Endothelial cell of umbilical vein (primary cell): ENCODE measurements at regions not wholly inside any gene's neighbourhood (a gene's known extent, or its start where the extent isn't known, plus 50 kb on each side); places are given as distances from the start of the nearest gene placed in this dataset.

Experiments
- BruUV-seq: library from RNA; stranded (reverse); fragments of 400-500 nt; replicated peaks from 2 replicates; lab custom pipeline; 2021; lab: Mats Ljungman, UMichigan
- CTCF ChIA-PET: fragments of 300-600, 350-600 bp; sonication (Branson Sonifier 250); formaldehyde crosslinking; loops from one replicate; lab custom pipeline; 2021; ENCODE audit warnings: antibody characterized with exemption, inconsistent platforms; lab: Charles Lee
- POLR2A ChIA-PET: fragments of 300-600, 350-600 bp; sonication (Branson Sonifier 250); formaldehyde crosslinking; loops from one replicate; lab custom pipeline; 2021; ENCODE audit warnings: antibody characterized with exemption, inconsistent platforms; lab: Charles Lee
- DNase-seq: peaks from one replicate; pipeline ENCODE4 v3.0.0-alpha.2; 2011; ENCODE audit warnings: low read depth, low spot score
- FAIRE-seq: peaks from 2 replicates; lab custom pipeline; 2011; peaks lifted over from hg19 to GRCh38; lab: Jason Lieb, UNC
- H2AFZ ChIP-seq: 2 replicates; pipeline ENCODE4 v1.6.0; 2012; ENCODE audit warnings: low read depth, low read length, control low read depth, inconsistent platforms
- H3K27ac ChIP-seq: 2 replicates; pipeline ENCODE4 v1.5.1; 2011; ENCODE audit warnings: low read depth, mild to moderate bottlenecking, control low read depth, low read length, moderate library complexity; ENCODE audit not compliant: insufficient read depth
- H3K27me3 ChIP-seq, 2 experiments: 2 replicates each; pipeline versions ENCODE4 v1.6.0 to v1.6.1; 2011; ENCODE audit warnings: low read length in 2 of 2, mixed read lengths in 1 of 2; ENCODE audit not compliant: control insufficient read depth in 2 of 2, insufficient read depth in 2 of 2
- H3K36me3 ChIP-seq, 2 experiments: 2 replicates in 1 of 2; 3 replicates in 1 of 2; pipeline ENCODE4 v1.5.1; 2011; ENCODE audit warnings: low read length in 2 of 2, mild to moderate bottlenecking in 1 of 2, moderate library complexity in 1 of 2; ENCODE audit not compliant: control insufficient read depth in 2 of 2, insufficient read depth in 2 of 2; ENCODE audit errors: extremely low read depth in 1 of 2
- H3K4me1 ChIP-seq: 3 replicates; pipeline ENCODE4 v1.5.1; 2011; ENCODE audit warnings: mild to moderate bottlenecking, low read length; ENCODE audit not compliant: control insufficient read depth, insufficient read depth; ENCODE audit errors: extremely low read depth
- H3K4me2 ChIP-seq: 2 replicates; pipeline ENCODE4 v1.6.1; 2011; ENCODE audit warnings: low read length, control low read depth, mixed read lengths; ENCODE audit not compliant: insufficient read depth
- H3K4me3 ChIP-seq, 3 experiments: fragments of 200-600 bp in 1 of 3; sonication (generic), shearing (Covaris generic) in 1 of 3; replicated peaks in 1 of 3; 2 replicates each; pipeline ENCODE4 v1.5.1; 2011 to 2016; ENCODE audit warnings: control low read depth in 3 of 3, low read length in 3 of 3, mild to moderate bottlenecking in 2 of 3, inconsistent platforms in 1 of 3, low read depth in 1 of 3, moderate library complexity in 1 of 3; ENCODE audit not compliant: insufficient read depth in 1 of 3
- H3K79me2 ChIP-seq: 2 replicates; pipeline ENCODE4 v1.6.0; 2012; ENCODE audit warnings: low read length, inconsistent platforms; ENCODE audit not compliant: control insufficient read depth, insufficient read depth
- H3K9ac ChIP-seq: replicated peaks from 2 replicates; pipeline ENCODE3; 2011; ENCODE audit warnings: low read length, control low read depth; ENCODE audit not compliant: insufficient read depth; ENCODE audit errors: extremely low read depth
- H3K9me1 ChIP-seq: replicated peaks from 3 replicates; pipeline ENCODE4 v1.6.0; 2011; ENCODE audit warnings: mild to moderate bottlenecking, low read length; ENCODE audit not compliant: control insufficient read depth, insufficient read depth; ENCODE audit errors: extremely low read depth
- H3K9me3 ChIP-seq: replicated peaks from 2 replicates; pipeline ENCODE4 v1.5.1; 2012; ENCODE audit warnings: low read length, inconsistent platforms; ENCODE audit not compliant: control insufficient read depth, insufficient read depth
- H4K20me1 ChIP-seq: replicated peaks from 2 replicates; pipeline ENCODE3; 2011; ENCODE audit warnings: mild to moderate bottlenecking, low read length; ENCODE audit not compliant: control insufficient read depth, insufficient read depth; ENCODE audit errors: extremely low read depth
- EZH2 ChIP-seq: IDR thresholded peaks from 2 replicates; pipeline ENCODE4 v1.6.1; 2012; ENCODE audit warnings: borderline replicate concordance, low read depth, mild to moderate bottlenecking, moderate library complexity, low read length, inconsistent platforms; ENCODE audit not compliant: severe bottlenecking
- FOS ChIP-seq: IDR thresholded peaks from 2 replicates; pipeline ENCODE4 v1.6.1; 2011; ENCODE audit warnings: mild to moderate bottlenecking, low read length, moderate library complexity, borderline replicate concordance; ENCODE audit not compliant: insufficient read depth
- GATA2 ChIP-seq: IDR thresholded peaks from 2 replicates; pipeline ENCODE4 v1.7.0; 2011; ENCODE audit warnings: low read depth, mild to moderate bottlenecking, moderate library complexity, mixed read lengths, low read length; ENCODE audit not compliant: insufficient read length, insufficient read depth
- JUN ChIP-seq: IDR thresholded peaks from 2 replicates; pipeline ENCODE4 v1.6.1; 2011; ENCODE audit warnings: borderline replicate concordance, low read depth; ENCODE audit not compliant: insufficient read length, insufficient read depth
- MAX ChIP-seq: IDR thresholded peaks from 2 replicates; pipeline ENCODE4 v1.6.1; 2011; ENCODE audit not compliant: insufficient read depth, insufficient read length
- MYC ChIP-seq: IDR thresholded peaks from one replicate; pipeline ENCODE4 v1.6.1; 2011; ENCODE audit warnings: mild to moderate bottlenecking, low read depth, low read length
- POLR2A ChIP-seq: IDR thresholded peaks from 2 replicates; pipeline ENCODE4 v1.6.1; 2012; ENCODE audit warnings: low read depth, mild to moderate bottlenecking, control low read depth, low read length
- POLR2AphosphoS5 ChIP-seq: IDR thresholded peaks from 2 replicates; pipeline ENCODE4 v1.6.1; 2012; ENCODE audit warnings: low read depth, mild to moderate bottlenecking, control low read depth, low read length, moderate library complexity; ENCODE audit not compliant: insufficient read depth
- dilution Hi-C: fragments of 300-500 bp; cut with MboI; formaldehyde crosslinking; loops from one replicate; pipeline ENCODE4 v1.15.0; 2019; ENCODE audit warnings: low sequenced_read_pairs; ENCODE audit not compliant: extremely low pct_ligation_motif_present
- intact Hi-C: fragments of 100-400 bp; cut with micrococcal nuclease; formaldehyde crosslinking; loops from one replicate; pipeline ENCODE4 v1.10.0; 2022
- TF ChIP-seq, protein P1 (sequence below), 2 donors: IDR thresholded peaks; 1 replicate in 1 of 2; 2 replicates in 1 of 2; pipeline ENCODE4 v1.5.1; 2011; ENCODE audit warnings: low read length in 2 of 2, mild to moderate bottlenecking in 2 of 2, moderate library complexity in 2 of 2, control low read depth in 1 of 2, inconsistent platforms in 1 of 2, low read depth in 1 of 2; ENCODE audit not compliant: insufficient read depth in 1 of 2; ENCODE audit errors: extremely low read depth in 1 of 2

DNA sequence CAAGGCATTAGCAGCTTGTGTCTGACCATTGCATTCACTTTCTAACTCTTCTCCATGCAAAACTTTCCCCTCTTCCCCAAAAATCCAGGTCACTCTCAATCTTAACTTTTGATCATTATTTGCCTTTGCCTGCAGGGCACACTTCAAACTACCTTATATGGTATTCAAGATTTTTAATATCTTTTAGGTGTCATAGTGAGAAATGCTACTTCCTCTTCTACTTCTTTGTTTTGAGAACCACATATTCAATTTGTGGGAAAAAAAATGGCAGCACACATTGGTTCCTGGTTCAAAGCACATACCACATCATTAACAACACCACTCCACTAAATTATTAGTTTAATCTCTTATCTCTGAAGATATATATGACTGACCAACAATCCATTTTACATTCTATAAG is 1267.0 kb upstream of the CITED2 start:
- H3K9me3 ChIP-seq = no peaks in the 10 kb centered on the region
- H3K4me2 ChIP-seq = no peak overlapping the region
- ChIA-PET POLR2A (no interaction called here), CTCF (no interaction called here)
- no peaks in the 10 kb centered on the region for H3K4me1 ChIP-seq
- no peaks in the 10 kb centered on the region for H4K20me1 ChIP-seq
- H3K9ac ChIP-seq = no peak overlapping the region
- no peak overlapping the region for H2AFZ ChIP-seq
- H3K36me3 ChIP-seq = no peaks in the 10 kb centered on the region
- no peak overlapping the region for H3K27ac ChIP-seq
- FAIRE-seq (no peak), DNase-seq (no peak)
- no peaks in the 10 kb centered on the region for H3K79me2 ChIP-seq
- intact Hi-C loops = no loop called here
- dilution Hi-C loops = no loop called here
- TF ChIP-seq POLR2A = no peak
- no peak for TF ChIP-seq JUN
- no peak for TF ChIP-seq GATA2
- TF ChIP-seq MYC = no peak
- no peak for TF ChIP-seq FOS
- no peak for TF ChIP-seq EZH2
- TF ChIP-seq, protein P1, sequence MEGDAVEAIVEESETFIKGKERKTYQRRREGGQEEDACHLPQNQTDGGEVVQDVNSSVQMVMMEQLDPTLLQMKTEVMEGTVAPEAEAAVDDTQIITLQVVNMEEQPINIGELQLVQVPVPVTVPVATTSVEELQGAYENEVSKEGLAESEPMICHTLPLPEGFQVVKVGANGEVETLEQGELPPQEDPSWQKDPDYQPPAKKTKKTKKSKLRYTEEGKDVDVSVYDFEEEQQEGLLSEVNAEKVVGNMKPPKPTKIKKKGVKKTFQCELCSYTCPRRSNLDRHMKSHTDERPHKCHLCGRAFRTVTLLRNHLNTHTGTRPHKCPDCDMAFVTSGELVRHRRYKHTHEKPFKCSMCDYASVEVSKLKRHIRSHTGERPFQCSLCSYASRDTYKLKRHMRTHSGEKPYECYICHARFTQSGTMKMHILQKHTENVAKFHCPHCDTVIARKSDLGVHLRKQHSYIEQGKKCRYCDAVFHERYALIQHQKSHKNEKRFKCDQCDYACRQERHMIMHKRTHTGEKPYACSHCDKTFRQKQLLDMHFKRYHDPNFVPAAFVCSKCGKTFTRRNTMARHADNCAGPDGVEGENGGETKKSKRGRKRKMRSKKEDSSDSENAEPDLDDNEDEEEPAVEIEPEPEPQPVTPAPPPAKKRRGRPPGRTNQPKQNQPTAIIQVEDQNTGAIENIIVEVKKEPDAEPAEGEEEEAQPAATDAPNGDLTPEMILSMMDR (IDR thresholded peaks at IDR 0.05; ENCODE audit: extremely low read depth in 1 of 2, insufficient read depth in 1 of 2, low read depth in 1 of 2, low read length in 2 of 2) = no peak
- TF ChIP-seq MAX = no peak
- TF ChIP-seq POLR2AphosphoS5 = no peak
- BruUV-seq = no TSS peak
- no peaks in the 10 kb centered on the region for H3K9me1 ChIP-seq
- no peak overlapping the region for H3K4me3 ChIP-seq
- H3K27me3 ChIP-seq = no peaks in the 10 kb centered on the region
